ENCODE measurements at regions not wholly inside any gene's neighbourhood (a gene's known extent, or its start where the extent isn't known, plus 50 kb on each side); places are given as distances from the start of the nearest gene placed in this dataset.
A peak's percentile ranks its signal among the peaks of the same experiment; 100 is the strongest.

- intact Hi-C loops (cut with DNase I; ENCODE audit: low total_unique reads): no loop called here
- TF ChIP-seq EP300 (IDR thresholded peaks at IDR 0.05) (no peak), CTCF (IDR thresholded peaks at IDR 0.05) (peak in 4 of 7 experiments; percentile 10 to 52 (median 35))
These were observed 186.8 kb downstream of the TMA16 start for GRCh38 chr4:163681208-163681821.

GRCh38 chr4:163688856-163689255, 194.4 kb downstream of the TMA16 start:
- intact Hi-C loops (cut with DNase I; ENCODE audit: low total_unique reads): no loop called here
- Histone ChIP-seq H3K27ac (no peak overlapping the region), H3K4me3 (no peak overlapping the region), H3K27me3 (no peaks in the 10 kb centered on the region), H3K4me1 (no peaks in the 10 kb centered on the region), H3K36me3 (no peaks in the 10 kb centered on the region), H3K9me3 (no peaks in the 10 kb centered on the region)
- TF ChIP-seq POLR2AphosphoS5 (IDR thresholded peaks at IDR 0.05) (no peak), CTCF (IDR thresholded peaks at IDR 0.05) (no peak), POLR2A (IDR thresholded peaks at IDR 0.05) (no peak), EP300 (IDR thresholded peaks at IDR 0.05) (no peak)
- DNase-seq: no peak

More at GRCh38 chr4:163681208-163681821, 186.8 kb downstream of the TMA16 start:
- no peak overlapping the region for H3K4me3 ChIP-seq
- H3K36me3 ChIP-seq: no peaks in the 10 kb centered on the region
- 26 to 35% (median 27%) methylated on average over 2 of the region's 2 CpGs for WGBS, 5 donors
- H3K4me1 ChIP-seq: no peaks in the 10 kb centered on the region
- no peak overlapping the region for H3K27ac ChIP-seq
- H3K9me3 ChIP-seq: no peaks in the 10 kb centered on the region
- peak in 1 of 2 donors; percentile 64 for DNase-seq
- H3K27me3 ChIP-seq: no peaks in the 10 kb centered on the region

- H3K36me3 ChIP-seq: no peaks in the 10 kb centered on the region
- no peaks in the 10 kb centered on the region for H3K4me1 ChIP-seq
- no peaks in the 10 kb centered on the region for H3K27me3 ChIP-seq
- TF ChIP-seq POLR2AphosphoS5 (IDR thresholded peaks at IDR 0.05) (no peak), POLR2A (IDR thresholded peaks at IDR 0.05) (no peak), CTCF (IDR thresholded peaks at IDR 0.05) (no peak), EP300 (IDR thresholded peaks at IDR 0.05) (no peak)
- H3K9me3 ChIP-seq: no peaks in the 10 kb centered on the region
- no peak overlapping the region for H3K27ac ChIP-seq
- no peak overlapping the region for H3K4me3 ChIP-seq
- DNase-seq: no peak
- intact Hi-C loops (cut with DNase I; ENCODE audit: low total_unique reads): no loop called here
These were observed 198.7 kb downstream of the TMA16 start for GRCh38 chr4:163693211-163693610.

- Histone ChIP-seq H3K27me3 (no peaks in the 10 kb centered on the region), H3K9me3 (no peaks in the 10 kb centered on the region), H3K27ac (no peak overlapping the region), H3K36me3 (no peaks in the 10 kb centered on the region), H3K4me1 (no peaks in the 10 kb centered on the region), H3K4me3 (no peak overlapping the region)
- whole genome bisulfite sequencing, 5 donors: 78 to 86% (median 82%) methylated on average over 4 of the region's 4 CpGs
- no peak for DNase-seq
- TF ChIP-seq CTCF (IDR thresholded peaks at IDR 0.05): no peak
- no peak for TF ChIP-seq POLR2AphosphoS5 (IDR thresholded peaks at IDR 0.05)
- TF ChIP-seq POLR2A (IDR thresholded peaks at IDR 0.05): no peak
- no peak for TF ChIP-seq EP300 (IDR thresholded peaks at IDR 0.05)
- intact Hi-C loops (cut with DNase I; ENCODE audit: low total_unique reads): no loop called here
These were observed 199.3 kb downstream of the TMA16 start for GRCh38 chr4:163693776-163694175.

Data from stomach (tissue), 8 donors.